ENCODE measurements at regions not wholly inside any gene's neighbourhood (a gene's known extent, or its start where the extent isn't known, plus 50 kb on each side); places are given as distances from the start of the nearest gene placed in this dataset.

- H3K4me2 ChIP-seq (ENCODE audit: insufficient read depth, low read length) = no peak overlapping the region
- FAIRE-seq (no peak), ATAC-seq (no peak), DNase-seq (ENCODE audit: extremely low read depth in 1 of 4, low spot score in 3 of 4) (no peak)
- H3K9me1 ChIP-seq (ENCODE audit: control insufficient read depth, insufficient read depth, low read length) = no peaks in the 10 kb centered on the region
- peaks cover 19 to 22% of the 10 kb centered on the region in 2 experiments for H3K27me3 ChIP-seq (ENCODE audit: control insufficient read depth in 2 of 2, insufficient read depth in 2 of 2, low read length in 2 of 2)
- no peak for TF ChIP-seq EP400 (IDR thresholded peaks at IDR 0.05)
- no peak for TF ChIP-seq MNT (conservative IDR thresholded peaks at IDR 0.05)
- TF ChIP-seq EGR1 (conservative IDR thresholded peaks at IDR 0.05) = no peak
- no peak for TF ChIP-seq ZNF436 (CRISPR knock-in tag; IDR thresholded peaks at IDR 0.05)
- no peak for TF ChIP-seq TRIM24 (IDR thresholded peaks at IDR 0.05)
- TF ChIP-seq ZNF324 (CRISPR knock-in tag; IDR thresholded peaks at IDR 0.05) = no peak
- no peak for TF ChIP-seq TAL1 (IDR thresholded peaks at IDR 0.05)
- TF ChIP-seq ZHX1 (conservative IDR thresholded peaks at IDR 0.05; ENCODE audit: low read length) = no peak
- TF ChIP-seq STAT5B (CRISPR knock-in tag; IDR thresholded peaks at IDR 0.05) = no peak
- TF ChIP-seq RFX7 (CRISPR knock-in tag; IDR thresholded peaks at IDR 0.05) = no peak
- TF ChIP-seq GABPB2 (CRISPR knock-in tag; conservative IDR thresholded peaks at IDR 0.05) = no peak
- no peak for TF ChIP-seq ETV6 (IDR thresholded peaks at IDR 0.05; ENCODE audit: borderline replicate concordance in 1 of 2, low read depth in 2 of 2, low read length in 1 of 2)
- no peak for TF ChIP-seq ETV6 (CRISPR knock-in tag; IDR thresholded peaks at IDR 0.05; ENCODE audit: borderline replicate concordance)
- no peak for TF ChIP-seq IRF2 (CRISPR knock-in tag; IDR thresholded peaks at IDR 0.05)
- TF ChIP-seq DNMT1 (IDR thresholded peaks at IDR 0.05) = no peak
- no peak for TF ChIP-seq SMARCA4 (IDR thresholded peaks at IDR 0.05)
- no peak for TF ChIP-seq BRCA1 (IDR thresholded peaks at IDR 0.05)
- no peak for TF ChIP-seq BRCA1 (CRISPR knock-in tag; IDR thresholded peaks at IDR 0.05)
- TF ChIP-seq ZNF408 (CRISPR knock-in tag; IDR thresholded peaks at IDR 0.05; ENCODE audit: low read depth) = no peak
- no peak for TF ChIP-seq FOXP1 (CRISPR knock-in tag; IDR thresholded peaks at IDR 0.05)
- TF ChIP-seq ZKSCAN3 (CRISPR knock-in tag; IDR thresholded peaks at IDR 0.05) = no peak
- H4K20me1 ChIP-seq (replicated peaks; ENCODE audit: control insufficient read depth, insufficient read depth, low read length) = no peaks in the 10 kb centered on the region
- 17% methylated on average over 14 of the region's 16 CpGs for WGBS (ENCODE audit: insufficient coverage, low coverage, missing lambda C conversion rate)
- no TSS peak for BruUV-seq (replicated peaks)
- no peak overlapping the region for H3K4me3 ChIP-seq
- in situ Hi-C loops (cut with MboI) (no loop called here), intact Hi-C loops (cut with micrococcal nuclease) (no loop called here)
- no peaks in the 10 kb centered on the region for H3K36me3 ChIP-seq (ENCODE audit: control insufficient read depth, insufficient read depth, low read length)
- H3K27ac ChIP-seq (ENCODE audit: extremely low read depth, low read depth, low read length) = no peak overlapping the region
- H3K79me2 ChIP-seq (ENCODE audit: control insufficient read depth, insufficient read depth, low read length) = no peaks in the 10 kb centered on the region
- H2AFZ ChIP-seq (ENCODE audit: low read depth, low read length) = no peak overlapping the region
- CTCF ChIA-PET (ENCODE audit: low intra/inter-chr PET ratio) = no interaction called here
- H3K9me3 ChIP-seq (replicated peaks; ENCODE audit: control insufficient read depth, insufficient read depth, low read depth, low read length) = no peaks in the 10 kb centered on the region
- POLR2A ChIA-PET = interaction anchor here (1.1 kb wide), 1 partner anchor 26 kb away, joined by 3 read pairs; no protein-coding TSS in a partner anchor
- no peak overlapping the region for H3K9ac ChIP-seq (ENCODE audit: insufficient read depth in 1 of 2, low read depth in 2 of 2, low read length in 2 of 2)
- no peaks in the 10 kb centered on the region for H3K4me1 ChIP-seq (replicated peaks in 1 of 2; ENCODE audit: control insufficient read depth in 2 of 2, insufficient read depth in 2 of 2, low read length in 2 of 2)
Observed at GRCh38 chr21:38659936-38660332, 145.8 kb upstream of the ETS2 start.
